ENCODE measurements at regions not wholly inside any gene's neighbourhood (a gene's known extent, or its start where the extent isn't known, plus 50 kb on each side); places are given as distances from the start of the nearest gene placed in this dataset.

GRCh38 chr17:68737761-68738443 is 136.7 kb upstream of the FAM20A start:
- no peaks in the 10 kb centered on the region for H3K36me3 ChIP-seq (ENCODE audit: insufficient read depth, low read length)
- no peak overlapping the region for H3K4me2 ChIP-seq (ENCODE audit: insufficient read depth, low read length)
- H3K27me3 ChIP-seq (ENCODE audit: insufficient read depth, low read length): no peaks in the 10 kb centered on the region

GRCh38 chr17:68734931-68735330 is 133.8 kb upstream of the FAM20A start:
- Histone ChIP-seq H3K4me2 (ENCODE audit: insufficient read depth, low read length) (no peak overlapping the region), H4K20me1 (ENCODE audit: insufficient read depth, low read length) (no peaks in the 10 kb centered on the region), H3K27ac (ENCODE audit: low read depth, low read length) (no peak overlapping the region), H3K9me3 (ENCODE audit: low read depth, low read length) (no peaks in the 10 kb centered on the region), H3K79me2 (ENCODE audit: insufficient read depth, low read length) (no peaks in the 10 kb centered on the region), H3K27me3 (ENCODE audit: insufficient read depth, low read length) (no peaks in the 10 kb centered on the region), H3K4me1 (ENCODE audit: insufficient read depth, low read length) (peaks cover 9% of the 10 kb centered on the region), H3K4me3 (ENCODE audit: insufficient read depth, low read length) (no peak overlapping the region), H3K36me3 (ENCODE audit: insufficient read depth, low read length) (no peaks in the 10 kb centered on the region), H2AFZ (ENCODE audit: low read length) (no peak overlapping the region)
- DNase-seq (ENCODE audit: insufficient read length, low spot score, missing footprints): no peak
- TF ChIP-seq CTCF (IDR thresholded peaks at IDR 0.05; ENCODE audit: extremely low read depth, low read depth, low read length): no peak

More at GRCh38 chr17:68737761-68738443, 136.7 kb upstream of the FAM20A start:
- TF ChIP-seq CTCF (IDR thresholded peaks at IDR 0.05; ENCODE audit: extremely low read depth, low read depth, low read length): no peak
- DNase-seq (ENCODE audit: insufficient read length, low spot score, missing footprints): no peak
- peaks cover 9% of the 10 kb centered on the region for H3K4me1 ChIP-seq (ENCODE audit: insufficient read depth, low read length)
- no peak overlapping the region for H2AFZ ChIP-seq (ENCODE audit: low read length)
- H3K27ac ChIP-seq (ENCODE audit: low read depth, low read length): no peak overlapping the region
- H3K9me3 ChIP-seq (ENCODE audit: low read depth, low read length): no peaks in the 10 kb centered on the region
- no peak overlapping the region for H3K4me3 ChIP-seq (ENCODE audit: insufficient read depth, low read length)
- H4K20me1 ChIP-seq (ENCODE audit: insufficient read depth, low read length): no peaks in the 10 kb centered on the region
- no peaks in the 10 kb centered on the region for H3K79me2 ChIP-seq (ENCODE audit: insufficient read depth, low read length)

GRCh38 chr17:68734187-68734900 is 133.2 kb upstream of the FAM20A start:
- Histone ChIP-seq H3K27ac (ENCODE audit: low read depth, low read length) (no peak overlapping the region), H2AFZ (ENCODE audit: low read length) (no peak overlapping the region), H3K4me2 (ENCODE audit: insufficient read depth, low read length) (no peak overlapping the region), H3K27me3 (ENCODE audit: insufficient read depth, low read length) (no peaks in the 10 kb centered on the region), H3K36me3 (ENCODE audit: insufficient read depth, low read length) (no peaks in the 10 kb centered on the region), H3K9me3 (ENCODE audit: low read depth, low read length) (no peaks in the 10 kb centered on the region), H4K20me1 (ENCODE audit: insufficient read depth, low read length) (no peaks in the 10 kb centered on the region), H3K4me3 (ENCODE audit: insufficient read depth, low read length) (no peak overlapping the region), H3K4me1 (ENCODE audit: insufficient read depth, low read length) (peaks cover 9% of the 10 kb centered on the region), H3K79me2 (ENCODE audit: insufficient read depth, low read length) (no peaks in the 10 kb centered on the region)
- DNase-seq (ENCODE audit: insufficient read length, low spot score, missing footprints): no peak
- TF ChIP-seq CTCF (IDR thresholded peaks at IDR 0.05; ENCODE audit: extremely low read depth, low read depth, low read length): no peak

All from osteoblast (primary cell).